ENCODE measurements at regions not wholly inside any gene's neighbourhood (a gene's known extent, or its start where the extent isn't known, plus 50 kb on each side); places are given as distances from the start of the nearest gene placed in this dataset.

- DNase-seq, result no peak
- no peaks in the 10 kb centered on the region for H3K27me3 Mint-ChIP-seq (ENCODE audit: insufficient read depth)
- Histone ChIP-seq H3K4me3 (ENCODE audit: low read length) (no peak overlapping the region), H3K9ac (ENCODE audit: extremely low read depth, low read length, poor library complexity, severe bottlenecking) (no peak overlapping the region), H3K27me3 (ENCODE audit: control insufficient read depth, insufficient read depth, low read length, poor library complexity, severe bottlenecking) (no peaks in the 10 kb centered on the region), H3K36me3 (ENCODE audit: control insufficient read depth, insufficient read depth, low read length) (no peaks in the 10 kb centered on the region), H3K27ac (ENCODE audit: low read depth, low read length) (no peak overlapping the region), H3K4me1 (ENCODE audit: control insufficient read depth, insufficient read depth, low read length) (no peaks in the 10 kb centered on the region), H3K9me3 (ENCODE audit: control insufficient read depth, low read length) (peaks cover 35% of the 10 kb centered on the region)
- H3K4me1 Mint-ChIP-seq, result no peaks in the 10 kb centered on the region
- WGBS, 2 experiments (ENCODE audit: insufficient coverage in 1 of 2, insufficient read length in 1 of 2), result 89 to 100% methylated on average over 1 to 4 of the region's 4 CpGs
- H3K9me3 Mint-ChIP-seq, result peaks cover 72% of the 10 kb centered on the region
- no peak for TF ChIP-seq CTCF (conservative IDR thresholded peaks at IDR 0.05)
- no peaks in the 10 kb centered on the region for H3K36me3 Mint-ChIP-seq (ENCODE audit: low read depth)
- no peak overlapping the region for H3K4me3 Mint-ChIP-seq
- H3K27ac Mint-ChIP-seq, result no peak overlapping the region
Observed at GRCh38 chrX:102018208-102018607, 86.4 kb upstream of the ZMAT1 start.

GRCh38 chrX:102008901-102009300, 77.1 kb upstream of the ZMAT1 start:
- Histone ChIP-seq H3K4me1 (ENCODE audit: control insufficient read depth, insufficient read depth, low read length) (no peaks in the 10 kb centered on the region), H3K9me3 (ENCODE audit: control insufficient read depth, low read length) (peaks cover 7% of the 10 kb centered on the region), H3K27me3 (ENCODE audit: control insufficient read depth, insufficient read depth, low read length, poor library complexity, severe bottlenecking) (no peaks in the 10 kb centered on the region), H3K27ac (ENCODE audit: low read depth, low read length) (no peak overlapping the region), H3K9ac (ENCODE audit: extremely low read depth, low read length, poor library complexity, severe bottlenecking) (no peak overlapping the region), H3K4me3 (ENCODE audit: low read length) (no peak overlapping the region), H3K36me3 (ENCODE audit: control insufficient read depth, insufficient read depth, low read length) (no peaks in the 10 kb centered on the region)
- Mint-ChIP-seq H3K9me3 (peaks cover 20% of the 10 kb centered on the region), H3K27ac (no peak overlapping the region), H3K4me1 (peaks cover 1% of the 10 kb centered on the region), H3K27me3 (ENCODE audit: insufficient read depth) (no peaks in the 10 kb centered on the region), H3K36me3 (ENCODE audit: low read depth) (no peaks in the 10 kb centered on the region), H3K4me3 (no peak overlapping the region)
- TF ChIP-seq CTCF (conservative IDR thresholded peaks at IDR 0.05), result no peak
- DNase-seq, result no peak

- Histone ChIP-seq H3K36me3 (ENCODE audit: control insufficient read depth, insufficient read depth, low read length) (no peaks in the 10 kb centered on the region), H3K27ac (ENCODE audit: low read depth, low read length) (no peak overlapping the region), H3K4me3 (ENCODE audit: low read length) (no peak overlapping the region), H3K4me1 (ENCODE audit: control insufficient read depth, insufficient read depth, low read length) (no peaks in the 10 kb centered on the region), H3K9me3 (ENCODE audit: control insufficient read depth, low read length) (peaks cover 11% of the 10 kb centered on the region), H3K9ac (ENCODE audit: extremely low read depth, low read length, poor library complexity, severe bottlenecking) (no peak overlapping the region), H3K27me3 (ENCODE audit: control insufficient read depth, insufficient read depth, low read length, poor library complexity, severe bottlenecking) (no peaks in the 10 kb centered on the region)
- Mint-ChIP-seq H3K27ac (no peak overlapping the region), H3K4me3 (no peak overlapping the region), H3K9me3 (peaks cover 62% of the 10 kb centered on the region), H3K27me3 (ENCODE audit: insufficient read depth) (peaks cover 1% of the 10 kb centered on the region), H3K36me3 (ENCODE audit: low read depth) (no peaks in the 10 kb centered on the region), H3K4me1 (peaks cover 8% of the 10 kb centered on the region)
- DNase-seq, result peak; percentile 78
- no peak for TF ChIP-seq CTCF (conservative IDR thresholded peaks at IDR 0.05)
- WGBS, 2 experiments (ENCODE audit: insufficient coverage in 1 of 2, insufficient read length in 1 of 2), result 70% methylated on average over 7 of the region's 7 CpGs; no CpG with 5 or more reads in 1 of the 2 experiments
Observed at GRCh38 chrX:101999644-102000539, 68.1 kb upstream of the ZMAT1 start.
